ENCODE measurements at regions not wholly inside any gene's neighbourhood (a gene's known extent, or its start where the extent isn't known, plus 50 kb on each side); places are given as distances from the start of the nearest gene placed in this dataset.

GRCh38 chr10:61529208-61529607 lies 76.0 kb upstream of the TMEM26 start:
- no peak for TF ChIP-seq EZH2 (IDR thresholded peaks at IDR 0.05; ENCODE audit: insufficient read depth, poor library complexity, severe bottlenecking)
- TF ChIP-seq EZH2phosphoT487 (IDR thresholded peaks at IDR 0.05; ENCODE audit: insufficient read depth, low read depth) = no peak
